HG03558 (cell line): ENCODE measurements at regions not wholly inside any gene's neighbourhood (a gene's known extent, or its start where the extent isn't known, plus 50 kb on each side); places are given as distances from the start of the nearest gene placed in this dataset.
"Not testable (repeated sequence)": the region's sequence is repeated elsewhere in the genome, so short reads cannot be mapped to it uniquely, and the experiment has no call there.

Source experiments
- ATAC-seq: cut with Tn5 transposase; IDR thresholded peaks from one replicate; pipeline ENCODE4 v1.9.1; 2021; ENCODE audit warnings: moderate number of reproducible peaks; ENCODE audit not compliant: unreplicated experiment; ENCODE audit errors: extremely low read depth

DNA sequence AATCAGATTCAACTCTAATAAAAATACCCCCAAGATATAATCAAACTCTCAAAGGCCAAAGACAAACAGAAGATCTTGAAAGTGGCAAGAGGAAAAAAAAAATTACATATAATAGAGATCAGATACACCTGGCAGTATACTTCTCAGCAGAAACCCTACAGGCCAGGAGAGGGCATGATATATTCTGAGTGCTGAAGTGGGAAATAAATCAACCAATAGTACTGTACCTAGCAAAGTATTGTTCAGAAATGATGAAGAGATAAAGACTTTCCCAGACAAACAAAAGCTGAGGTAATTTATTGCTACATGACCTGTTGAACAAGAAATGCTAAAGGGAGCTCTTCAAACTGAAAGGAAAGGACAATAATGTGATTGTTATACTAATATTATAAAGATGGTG lies 291.9 kb downstream of the SH2D4B start:
- ATAC-seq, result no peak

DNA sequence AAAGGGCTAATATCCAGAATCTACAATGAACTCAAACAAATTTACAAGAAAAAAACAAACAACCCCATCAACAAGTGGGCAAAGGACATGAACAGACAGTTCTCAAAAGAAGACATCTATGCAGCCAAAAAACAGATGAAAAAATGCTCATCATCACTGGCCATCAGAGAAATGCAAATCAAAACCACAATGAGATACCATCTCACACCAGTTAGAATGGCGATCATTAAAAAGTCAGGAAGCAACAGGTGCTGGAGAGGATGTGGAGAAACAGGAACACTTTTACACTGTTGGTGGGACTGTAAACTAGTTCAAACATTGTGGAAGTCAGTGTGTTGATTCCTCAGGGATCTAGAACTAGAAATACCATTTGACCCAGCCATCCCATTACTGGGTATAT lies 295.0 kb downstream of the SH2D4B start:
- ATAC-seq, result not testable (repeated sequence)

DNA sequence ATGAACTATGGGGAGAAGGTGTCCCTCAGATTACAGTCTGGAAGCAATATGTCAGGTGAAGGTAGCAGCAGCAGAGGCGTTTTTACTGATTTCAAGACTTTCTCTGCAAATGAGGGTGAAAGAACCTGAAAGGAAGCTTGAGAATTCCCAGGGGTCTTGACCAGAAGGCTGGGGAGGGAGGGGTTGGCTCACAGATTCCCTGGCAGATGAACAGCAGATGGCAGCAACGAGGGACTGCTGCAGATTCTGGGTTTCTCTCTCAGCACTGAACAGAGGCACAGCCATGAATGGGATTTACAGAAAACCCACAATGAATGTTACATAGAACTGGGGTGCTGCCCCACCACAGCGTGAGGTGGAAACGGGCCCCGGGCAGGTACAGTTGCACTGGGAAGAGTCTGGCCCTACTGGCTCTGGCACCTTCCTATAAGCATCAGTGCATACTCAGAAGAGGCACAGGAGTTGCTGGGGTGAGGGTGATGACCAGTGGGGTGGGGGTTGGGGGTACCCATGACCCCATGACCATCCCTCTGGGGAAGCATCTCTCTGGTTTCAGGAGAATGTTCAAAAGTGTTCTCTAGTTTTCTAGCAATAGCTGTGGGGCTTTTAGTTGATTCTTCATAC lies 317.8 kb downstream of the SH2D4B start:
- no peak for ATAC-seq

DNA sequence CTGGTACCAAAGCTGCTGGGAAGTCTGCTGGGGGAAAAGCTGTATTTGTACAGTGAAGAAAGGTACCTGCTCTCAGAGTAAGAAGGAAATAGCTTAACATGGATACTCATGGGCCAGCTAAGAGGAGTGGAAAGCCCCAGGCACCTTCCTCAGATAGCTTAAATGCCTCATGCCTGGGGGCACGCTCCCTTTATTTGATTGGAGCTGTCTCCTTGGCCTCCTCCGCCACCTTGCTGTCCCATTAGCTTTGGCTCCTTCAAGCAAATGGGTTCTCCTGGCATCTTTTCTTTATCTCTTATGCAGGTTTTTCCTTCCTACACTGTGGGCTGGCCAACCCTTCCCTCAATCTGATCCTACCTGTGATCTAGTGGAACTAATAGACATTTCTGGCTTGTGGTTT lies 318.5 kb downstream of the SH2D4B start:
- no peak for ATAC-seq

DNA sequence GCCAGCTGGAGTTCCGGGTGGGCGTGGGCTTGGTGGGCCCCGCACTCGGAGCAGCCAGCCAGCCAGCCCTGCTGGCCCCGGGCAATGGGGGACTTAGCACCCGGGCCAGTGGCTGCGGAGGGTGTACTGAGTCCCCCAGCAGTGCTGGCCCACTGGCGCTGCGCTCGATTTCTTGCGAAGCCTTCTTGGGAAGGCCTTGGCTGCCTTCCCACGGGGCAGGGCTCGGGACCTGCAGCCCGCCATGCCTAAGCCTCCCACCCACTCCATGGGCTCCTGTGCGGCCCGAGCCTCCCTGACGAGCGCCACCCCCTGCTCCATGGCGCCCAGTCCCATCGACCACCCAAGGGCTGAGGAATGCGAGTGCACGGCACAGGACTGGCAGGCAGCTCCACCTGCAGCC lies 321.6 kb downstream of the SH2D4B start:
- ATAC-seq, result not testable (repeated sequence)

GRCh38 chr10:80860719-80861118 lies 323.0 kb downstream of the SH2D4B start:
- no peak for ATAC-seq

- ATAC-seq, result no peak
These were observed 324.2 kb downstream of the SH2D4B start for GRCh38 chr10:80861882-80862281.

DNA sequence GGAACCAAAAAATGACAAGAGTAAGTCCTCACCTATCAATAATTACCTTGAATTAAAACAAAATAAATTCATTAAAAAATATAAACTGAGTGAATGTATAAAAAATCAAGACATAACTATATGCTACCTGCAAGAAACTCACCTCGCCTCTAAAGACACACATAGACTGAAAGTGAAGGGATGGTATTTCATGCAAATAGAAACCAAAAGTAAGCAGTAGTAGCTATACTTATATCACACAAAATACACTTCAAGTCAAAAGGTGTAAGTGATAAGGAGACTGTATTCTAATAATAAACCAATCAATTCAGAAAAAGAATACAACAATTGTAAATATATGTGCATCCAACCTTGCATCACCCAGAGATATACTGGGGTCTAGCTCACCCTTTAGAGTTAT lies 332.6 kb downstream of the SH2D4B start:
- ATAC-seq, result peak; percentile 69

DNA sequence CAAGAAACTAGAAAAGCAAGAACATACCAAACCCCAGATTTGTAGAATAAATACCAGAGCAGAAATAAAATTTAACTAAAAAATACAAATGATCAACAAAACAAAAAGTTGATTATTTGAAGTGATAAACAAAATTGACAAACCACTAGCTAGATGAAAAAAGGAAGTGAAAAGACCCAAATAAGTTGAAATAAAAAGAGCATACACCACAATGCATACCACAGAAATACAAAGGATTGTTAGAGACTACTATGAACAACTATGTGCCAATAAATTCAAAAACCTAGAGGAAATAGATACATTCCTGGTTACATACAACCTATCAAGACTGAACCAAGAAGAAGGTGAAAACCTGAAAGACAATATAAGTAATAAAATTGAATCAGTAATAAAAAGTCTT lies 333.4 kb downstream of the SH2D4B start:
- ATAC-seq, result peak; percentile 42

- ATAC-seq, result no peak
These were observed 340.6 kb downstream of the SH2D4B start for GRCh38 chr10:80878330-80878729.

DNA sequence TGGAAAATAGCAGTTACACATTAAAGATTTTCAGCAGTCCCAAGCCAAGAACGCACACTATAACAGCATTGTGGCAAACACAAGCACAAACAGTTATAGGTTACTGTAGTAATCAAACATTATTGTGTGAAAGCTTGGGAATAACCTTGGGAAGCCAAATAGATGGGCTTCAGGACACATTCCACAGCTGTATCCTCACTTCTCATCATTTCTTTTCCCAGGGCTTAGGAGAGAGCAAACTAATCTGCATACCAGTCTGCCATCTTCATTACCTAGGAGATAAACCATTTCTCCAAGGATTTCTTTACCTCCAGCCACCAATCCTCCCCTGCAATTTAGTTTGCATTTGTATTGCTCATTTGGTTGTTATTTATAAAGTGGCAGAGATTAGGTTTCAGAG lies 352.4 kb downstream of the SH2D4B start:
- no peak for ATAC-seq

DNA sequence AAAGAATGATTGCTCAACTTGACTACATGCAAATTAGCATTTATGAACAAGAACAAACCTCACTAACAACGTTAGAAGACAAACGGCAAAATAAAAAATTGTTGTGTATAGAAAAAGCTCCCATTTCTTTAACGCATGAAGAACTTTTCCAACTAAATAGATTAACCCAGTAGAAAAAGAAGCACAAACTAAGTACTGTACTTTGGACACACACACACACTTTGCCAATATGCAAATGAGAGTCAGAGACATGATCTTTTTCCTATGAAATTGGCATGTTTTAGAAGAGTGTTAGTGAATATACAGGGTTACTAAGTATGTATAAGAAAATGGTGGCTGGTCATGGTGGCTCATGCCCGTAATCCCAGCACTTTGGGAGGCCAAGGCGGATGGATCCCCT lies 355.6 kb downstream of the SH2D4B start:
- ATAC-seq, result no peak

GRCh38 chr10:80894311-80894791 lies 356.6 kb downstream of the SH2D4B start:
- no peak for ATAC-seq

- no peak for ATAC-seq
These were observed 357.2 kb downstream of the SH2D4B start for GRCh38 chr10:80894797-80895467.

DNA sequence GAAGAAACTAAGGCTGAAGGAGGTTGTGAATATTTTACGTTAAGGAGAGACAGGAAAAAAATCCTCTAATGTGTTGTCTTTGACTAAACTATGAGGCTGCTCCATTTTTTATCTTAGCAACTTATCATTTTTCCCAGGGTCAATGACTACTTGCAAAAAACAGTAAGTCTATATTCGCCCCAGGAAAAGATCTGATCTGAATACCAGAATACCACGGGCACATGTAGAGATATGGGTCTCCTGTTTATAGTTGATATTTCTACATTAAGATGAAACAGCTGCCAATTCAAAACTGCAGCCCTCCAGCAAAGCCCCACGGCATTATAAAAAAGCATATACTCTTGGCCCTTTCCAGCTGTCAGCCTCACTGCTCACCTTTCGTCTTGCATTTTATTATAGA lies 358.4 kb downstream of the SH2D4B start:
- no peak for ATAC-seq

DNA sequence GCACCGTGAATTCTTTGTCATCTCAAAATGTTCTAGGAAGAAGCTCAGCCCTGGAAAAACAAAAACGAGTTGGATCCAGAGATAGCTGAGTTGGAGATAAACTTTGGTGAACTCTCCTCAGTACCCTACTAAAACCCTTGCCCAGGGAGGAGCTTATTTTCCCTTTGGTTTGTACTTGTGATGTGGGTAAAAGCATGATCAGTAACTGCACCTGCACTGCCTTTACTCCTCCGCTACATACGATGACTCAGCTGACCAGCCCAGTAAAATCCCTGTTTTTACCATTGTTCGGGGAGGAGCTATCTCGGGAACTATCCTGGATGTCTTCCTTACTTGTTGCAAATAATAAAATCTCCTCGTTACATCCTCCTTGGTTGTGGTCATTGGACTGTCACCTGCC lies 359.3 kb downstream of the SH2D4B start:
- ATAC-seq, result no peak

GRCh38 chr10:80900661-80901060 lies 363.0 kb downstream of the SH2D4B start:
- no peak for ATAC-seq

DNA sequence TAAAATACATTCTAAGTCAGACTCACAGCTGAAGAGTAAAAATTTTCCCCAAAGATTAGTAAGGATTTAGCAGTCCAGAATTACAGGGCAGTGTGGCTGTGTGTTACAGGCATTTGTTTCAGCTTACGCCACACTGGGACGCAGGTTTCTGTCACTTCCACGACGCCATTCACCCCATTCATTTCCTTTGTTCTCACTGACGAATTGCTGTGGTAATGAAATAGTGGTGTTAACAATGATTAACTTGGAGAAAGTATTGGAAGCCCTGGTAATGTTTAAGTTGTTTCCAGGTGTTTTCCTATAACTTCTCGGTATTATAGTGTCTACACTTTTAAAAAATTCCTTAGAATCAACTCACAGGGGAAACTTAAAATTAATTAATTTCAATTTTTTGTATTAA lies 370.9 kb downstream of the SH2D4B start:
- no peak for ATAC-seq

DNA sequence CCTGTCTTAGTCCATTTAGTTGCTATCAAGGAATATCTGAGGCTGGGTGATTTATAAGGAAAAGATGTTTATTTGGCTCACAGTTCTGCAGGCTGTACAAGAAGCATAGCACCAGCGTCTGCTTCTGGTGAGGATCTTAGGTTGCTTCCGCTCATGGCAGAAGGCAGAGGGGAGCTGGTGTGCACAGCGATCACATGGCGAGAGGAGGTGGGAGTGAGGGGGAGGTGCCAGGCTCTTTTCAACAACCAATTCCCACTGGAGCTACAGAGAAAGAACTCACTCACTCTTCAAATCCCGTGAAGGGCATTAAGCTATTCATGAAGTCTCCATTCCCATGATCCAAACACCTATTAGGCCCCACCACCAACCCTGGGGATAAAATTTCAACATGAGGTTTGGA lies 371.6 kb downstream of the SH2D4B start:
- ATAC-seq, result no peak

DNA sequence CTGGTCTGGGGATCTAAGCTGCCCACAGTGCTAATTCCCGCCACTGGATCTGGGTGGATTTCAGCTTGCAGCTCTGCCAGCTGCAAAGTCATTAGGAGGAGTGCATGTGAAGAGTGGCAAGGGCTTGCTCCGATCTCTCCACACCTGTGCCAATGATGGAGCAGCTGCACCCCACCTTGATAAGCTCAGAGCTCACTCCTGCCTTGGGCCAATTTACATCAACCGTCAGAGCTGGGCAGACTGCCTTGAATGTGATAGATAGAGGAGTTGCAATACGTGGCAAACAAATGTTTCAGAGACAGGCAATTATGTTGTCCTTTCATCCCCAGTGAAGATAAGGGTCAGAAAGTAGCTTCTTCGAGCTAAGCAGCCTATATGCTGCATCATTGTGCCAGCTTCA lies 379.9 kb downstream of the SH2D4B start:
- no peak for ATAC-seq

- no peak for ATAC-seq
These were observed 383.3 kb downstream of the SH2D4B start for GRCh38 chr10:80921032-80921431.
